OCI-LY7 (cell line): ENCODE measurements at regions not wholly inside any gene's neighbourhood (a gene's known extent, or its start where the extent isn't known, plus 50 kb on each side); places are given as distances from the start of the nearest gene placed in this dataset.

Source experiments
- EZH2phosphoT487 ChIP-seq: fragments of 200-600 bp; sonication (generic); IDR thresholded peaks from 2 replicates; pipeline ENCODE4 v1.6.1; 2018; ENCODE audit warnings: low read depth, borderline replicate concordance, mild to moderate bottlenecking, mixed run types, antibody characterized with exemption, low read length, moderate library complexity, mixed read lengths
- TF ChIP-seq, protein P1 (sequence below): fragments of 200-600 bp; sonication (generic); conservative IDR thresholded peaks from 2 replicates; pipeline ENCODE4 v1.5.1; 2014; ENCODE audit warnings: mild to moderate bottlenecking, antibody characterized with exemption, low read length, moderate library complexity, mixed read lengths

DNA sequence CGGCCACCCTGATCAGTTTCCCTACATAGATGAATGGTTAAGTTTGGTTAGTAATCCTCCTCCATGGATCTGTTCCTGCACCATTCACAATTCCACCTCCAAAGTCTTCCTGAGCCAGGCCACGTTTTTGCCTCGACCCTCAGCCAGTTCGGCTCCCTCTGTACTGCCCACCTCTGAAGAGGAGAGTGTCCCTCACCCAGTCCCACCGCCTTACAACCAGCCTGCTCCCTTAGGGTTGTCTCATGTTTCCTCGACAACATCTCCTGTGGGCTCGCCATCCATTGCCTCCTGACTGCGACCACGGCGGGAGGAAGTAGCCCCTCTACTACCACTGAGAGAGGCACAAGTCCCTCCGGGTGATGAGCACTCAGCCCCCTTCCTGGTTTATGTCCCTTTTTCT lies 338.0 kb upstream of the CNTNAP5 start:
- TF ChIP-seq, protein P1, sequence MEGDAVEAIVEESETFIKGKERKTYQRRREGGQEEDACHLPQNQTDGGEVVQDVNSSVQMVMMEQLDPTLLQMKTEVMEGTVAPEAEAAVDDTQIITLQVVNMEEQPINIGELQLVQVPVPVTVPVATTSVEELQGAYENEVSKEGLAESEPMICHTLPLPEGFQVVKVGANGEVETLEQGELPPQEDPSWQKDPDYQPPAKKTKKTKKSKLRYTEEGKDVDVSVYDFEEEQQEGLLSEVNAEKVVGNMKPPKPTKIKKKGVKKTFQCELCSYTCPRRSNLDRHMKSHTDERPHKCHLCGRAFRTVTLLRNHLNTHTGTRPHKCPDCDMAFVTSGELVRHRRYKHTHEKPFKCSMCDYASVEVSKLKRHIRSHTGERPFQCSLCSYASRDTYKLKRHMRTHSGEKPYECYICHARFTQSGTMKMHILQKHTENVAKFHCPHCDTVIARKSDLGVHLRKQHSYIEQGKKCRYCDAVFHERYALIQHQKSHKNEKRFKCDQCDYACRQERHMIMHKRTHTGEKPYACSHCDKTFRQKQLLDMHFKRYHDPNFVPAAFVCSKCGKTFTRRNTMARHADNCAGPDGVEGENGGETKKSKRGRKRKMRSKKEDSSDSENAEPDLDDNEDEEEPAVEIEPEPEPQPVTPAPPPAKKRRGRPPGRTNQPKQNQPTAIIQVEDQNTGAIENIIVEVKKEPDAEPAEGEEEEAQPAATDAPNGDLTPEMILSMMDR, result no peak
- no peak for TF ChIP-seq EZH2phosphoT487
